BLaER1 treated with 17β-estradiol and CSF1 and Interleukin-3, amounts not matched to agents 10 nM and 100 nM (cell line): ENCODE measurements at regions not wholly inside any gene's neighbourhood (a gene's known extent, or its start where the extent isn't known, plus 50 kb on each side); places are given as distances from the start of the nearest gene placed in this dataset.

ENCODE experiments used
- H3K27ac ChIP-seq, 11 experiments: shearing (Covaris generic); formaldehyde crosslinking; 2 replicates each; pipeline ENCODE4 v1.8.1; 2022
- H3K27me3 ChIP-seq, 11 experiments: shearing (Covaris generic); formaldehyde crosslinking; 2 replicates each; pipeline ENCODE4 v1.8.1; 2022
- H3K36me3 ChIP-seq, 11 experiments: shearing (Covaris generic); formaldehyde crosslinking; 2 replicates each; pipeline ENCODE4 v1.8.1; 2022
- H3K4me1 ChIP-seq, 10 experiments: shearing (Covaris generic); formaldehyde crosslinking; 2 replicates each; pipeline ENCODE4 v1.8.1; 2022
- H3K4me2 ChIP-seq, 11 experiments: shearing (Covaris generic); formaldehyde crosslinking; 2 replicates each; pipeline ENCODE4 v1.8.1; 2022
- H3K4me3 ChIP-seq, 10 experiments: shearing (Covaris generic); formaldehyde crosslinking; 2 replicates each; pipeline ENCODE4 v1.8.1; 2022
- H3K9ac ChIP-seq, 11 experiments: shearing (Covaris generic); formaldehyde crosslinking; 2 replicates each; pipeline ENCODE4 v1.8.1; 2022
- H3K9me3 ChIP-seq, 11 experiments: shearing (Covaris generic); formaldehyde crosslinking; replicated peaks in 1 of 11; 2 replicates each; pipeline ENCODE4 v1.8.1; 2022
- H4K20me1 ChIP-seq, 11 experiments: shearing (Covaris generic); formaldehyde crosslinking; 2 replicates each; pipeline ENCODE4 v1.8.1; 2022
- Cebpa-rat ChIP-seq, 11 experiments: shearing (Covaris generic); IDR thresholded peaks; 2 replicates each; pipeline ENCODE4 v1.8.1; 2022

DNA sequence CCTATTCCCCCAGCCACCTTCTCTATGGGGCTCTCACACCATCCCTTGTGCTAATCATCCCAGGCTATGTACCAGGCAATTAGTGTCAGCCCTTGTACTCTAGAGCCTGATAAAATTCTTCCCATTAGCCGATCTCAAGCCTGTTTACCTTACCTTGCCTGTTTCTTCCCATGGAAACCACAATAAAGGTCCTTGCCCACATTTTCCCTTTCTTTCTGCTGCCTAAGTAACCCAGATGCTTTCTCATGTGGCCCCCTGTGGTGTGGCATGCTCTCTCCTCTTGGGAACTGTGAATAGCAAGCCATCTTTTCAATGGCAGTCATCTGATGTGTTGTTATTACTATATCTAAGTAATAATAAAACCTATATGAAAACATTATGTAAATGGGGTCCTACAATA, 265.8 kb upstream of the ELAC2 start:
- H3K4me2 ChIP-seq: no peak overlapping the region
- no peak overlapping the region for H3K9ac ChIP-seq
- no peaks in the 10 kb centered on the region for H3K4me1 ChIP-seq
- H3K36me3 ChIP-seq: no peaks in the 10 kb centered on the region
- H4K20me1 ChIP-seq: no peaks in the 10 kb centered on the region
- H3K27ac ChIP-seq: no peak overlapping the region
- H3K27me3 ChIP-seq: no peaks in the 10 kb centered on the region
- no peak overlapping the region for H3K4me3 ChIP-seq
- H3K9me3 ChIP-seq: peaks cover 0 to 7% (median 0%) of the 10 kb centered on the region in 11 experiments; a peak in 2 of 22 replicates
- no peak for TF ChIP-seq Cebpa-rat (IDR thresholded peaks at IDR 0.05)

GRCh38 chr17:13281626-13282025, 263.8 kb upstream of the ELAC2 start:
- Histone ChIP-seq H3K9me3 (peaks cover 0 to 7% (median 0%) of the 10 kb centered on the region in 11 experiments; a peak in 2 of 22 replicates), H3K4me2 (no peak overlapping the region)

GRCh38 chr17:13273806-13274205, 256.0 kb upstream of the ELAC2 start:
- Histone ChIP-seq H3K9me3 (no peaks in the 10 kb centered on the region), H3K27me3 (no peaks in the 10 kb centered on the region), H3K4me3 (no peak overlapping the region), H3K9ac (no peak overlapping the region), H3K27ac (no peak overlapping the region), H4K20me1 (no peaks in the 10 kb centered on the region), H3K36me3 (no peaks in the 10 kb centered on the region), H3K4me1 (no peaks in the 10 kb centered on the region), H3K4me2 (no peak overlapping the region)
- no peak for TF ChIP-seq Cebpa-rat (IDR thresholded peaks at IDR 0.05)

More at GRCh38 chr17:13281626-13282025, 263.8 kb upstream of the ELAC2 start:
- Histone ChIP-seq H3K36me3 (no peaks in the 10 kb centered on the region), H3K4me3 (no peak overlapping the region), H3K4me1 (no peaks in the 10 kb centered on the region), H3K9ac (no peak overlapping the region), H3K27me3 (no peaks in the 10 kb centered on the region), H4K20me1 (no peaks in the 10 kb centered on the region), H3K27ac (no peak overlapping the region)
- no peak for TF ChIP-seq Cebpa-rat (IDR thresholded peaks at IDR 0.05)

DNA sequence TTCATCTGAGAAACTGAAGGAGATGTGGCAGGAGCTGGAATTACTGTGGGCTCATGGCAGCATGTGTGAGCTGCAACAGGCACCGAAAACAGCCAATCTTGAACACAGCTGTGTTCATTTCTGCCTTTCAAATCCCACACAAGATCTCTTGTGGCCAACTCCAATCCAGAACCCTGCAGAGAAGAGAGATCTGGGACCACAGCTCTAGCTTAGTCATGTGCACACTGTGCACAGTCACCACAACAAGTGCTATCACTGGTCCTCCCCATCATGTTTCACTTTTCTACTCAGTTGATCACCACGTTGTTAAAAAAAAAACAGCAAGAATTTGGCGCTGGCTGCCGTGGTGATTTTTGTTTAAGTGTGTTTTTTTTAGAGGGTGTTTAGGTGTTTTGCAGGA, 254.5 kb upstream of the ELAC2 start:
- no peaks in the 10 kb centered on the region for H3K27me3 ChIP-seq
- H3K4me3 ChIP-seq: no peak overlapping the region
- no peak overlapping the region for H3K4me2 ChIP-seq
- no peak for TF ChIP-seq Cebpa-rat (IDR thresholded peaks at IDR 0.05)
- H3K36me3 ChIP-seq: no peaks in the 10 kb centered on the region
- no peaks in the 10 kb centered on the region for H3K4me1 ChIP-seq
- H3K9ac ChIP-seq: no peak overlapping the region
- no peak overlapping the region for H3K27ac ChIP-seq
- H4K20me1 ChIP-seq: no peaks in the 10 kb centered on the region
- H3K9me3 ChIP-seq: no peaks in the 10 kb centered on the region

- Histone ChIP-seq H3K27ac (no peak overlapping the region), H3K4me2 (no peak overlapping the region), H3K4me1 (no peaks in the 10 kb centered on the region), H3K9ac (no peak overlapping the region), H3K9me3 (no peaks in the 10 kb centered on the region), H3K36me3 (no peaks in the 10 kb centered on the region), H3K4me3 (no peak overlapping the region), H4K20me1 (no peaks in the 10 kb centered on the region), H3K27me3 (no peaks in the 10 kb centered on the region)
- TF ChIP-seq Cebpa-rat (IDR thresholded peaks at IDR 0.05): no peak
These were observed 251.2 kb upstream of the ELAC2 start for GRCh38 chr17:13268791-13269595.

- Histone ChIP-seq H3K9me3 (no peaks in the 10 kb centered on the region), H3K27ac (no peak overlapping the region), H3K9ac (no peak overlapping the region), H3K4me1 (no peaks in the 10 kb centered on the region), H3K27me3 (no peaks in the 10 kb centered on the region), H3K4me2 (no peak overlapping the region), H4K20me1 (no peaks in the 10 kb centered on the region), H3K36me3 (no peaks in the 10 kb centered on the region), H3K4me3 (no peak overlapping the region)
- no peak for TF ChIP-seq Cebpa-rat (IDR thresholded peaks at IDR 0.05)
These were observed 248.8 kb upstream of the ELAC2 start for GRCh38 chr17:13266606-13267005.

GRCh38 chr17:13265311-13265710, 247.5 kb upstream of the ELAC2 start:
- Histone ChIP-seq H3K4me3 (no peak overlapping the region), H4K20me1 (no peaks in the 10 kb centered on the region), H3K4me1 (no peaks in the 10 kb centered on the region), H3K27me3 (no peaks in the 10 kb centered on the region), H3K9me3 (no peaks in the 10 kb centered on the region), H3K9ac (no peak overlapping the region), H3K4me2 (no peak overlapping the region), H3K27ac (no peak overlapping the region), H3K36me3 (no peaks in the 10 kb centered on the region)
- TF ChIP-seq Cebpa-rat (IDR thresholded peaks at IDR 0.05): no peak

GRCh38 chr17:13263746-13264145, 245.9 kb upstream of the ELAC2 start:
- TF ChIP-seq Cebpa-rat (IDR thresholded peaks at IDR 0.05): no peak
- Histone ChIP-seq H4K20me1 (no peaks in the 10 kb centered on the region), H3K4me1 (no peaks in the 10 kb centered on the region), H3K4me3 (no peak overlapping the region), H3K27ac (no peak overlapping the region), H3K36me3 (no peaks in the 10 kb centered on the region), H3K9me3 (no peaks in the 10 kb centered on the region), H3K9ac (no peak overlapping the region), H3K4me2 (no peak overlapping the region), H3K27me3 (no peaks in the 10 kb centered on the region)

DNA sequence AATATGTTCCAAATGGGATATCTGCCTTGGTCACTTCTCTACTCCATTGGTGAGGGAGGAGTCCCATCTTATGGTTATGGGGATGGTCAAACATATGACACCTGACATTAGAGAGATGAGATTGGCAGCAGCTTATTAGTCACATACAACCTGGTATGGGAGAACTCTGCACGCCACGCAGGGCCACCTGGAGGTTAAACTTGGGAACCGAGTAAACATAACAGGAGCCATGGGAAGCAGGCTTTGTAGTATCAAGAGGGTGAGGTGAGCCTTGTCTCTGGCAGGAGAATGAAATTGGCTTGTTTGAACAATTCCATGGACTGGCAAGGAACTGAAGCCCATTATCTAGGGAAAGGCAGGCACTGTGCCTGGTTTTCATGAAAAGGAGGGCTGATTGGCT, 238.7 kb upstream of the ELAC2 start:
- Histone ChIP-seq H3K4me2 (no peak overlapping the region), H3K36me3 (no peaks in the 10 kb centered on the region), H3K4me3 (no peak overlapping the region), H3K9ac (no peak overlapping the region), H3K27me3 (no peaks in the 10 kb centered on the region), H3K27ac (no peak overlapping the region), H3K4me1 (peaks cover 0 to 10% (median 0%) of the 10 kb centered on the region in 10 experiments; a peak in 4 of 20 replicates), H3K9me3 (no peaks in the 10 kb centered on the region), H4K20me1 (no peaks in the 10 kb centered on the region)
- no peak for TF ChIP-seq Cebpa-rat (IDR thresholded peaks at IDR 0.05)

- Histone ChIP-seq H3K36me3 (no peaks in the 10 kb centered on the region), H4K20me1 (no peaks in the 10 kb centered on the region)
These were observed 236.0 kb upstream of the ELAC2 start for GRCh38 chr17:13253733-13254410.

More at GRCh38 chr17:13253733-13254410, 236.0 kb upstream of the ELAC2 start:
- Histone ChIP-seq H3K9me3 (peaks cover 0 to 12% (median 0%) of the 10 kb centered on the region in 11 experiments; a peak in 4 of 22 replicates), H3K27me3 (no peaks in the 10 kb centered on the region), H3K27ac (no peak overlapping the region), H3K4me3 (no peak overlapping the region), H3K4me2 (no peak overlapping the region), H3K9ac (no peak overlapping the region), H3K4me1 (peaks cover 0 to 10% (median 0%) of the 10 kb centered on the region in 10 experiments; a peak in 4 of 20 replicates)
- TF ChIP-seq Cebpa-rat (IDR thresholded peaks at IDR 0.05): no peak
